ENCODE measurements at regions not wholly inside any gene's neighbourhood (a gene's known extent, or its start where the extent isn't known, plus 50 kb on each side); places are given as distances from the start of the nearest gene placed in this dataset.

DNA sequence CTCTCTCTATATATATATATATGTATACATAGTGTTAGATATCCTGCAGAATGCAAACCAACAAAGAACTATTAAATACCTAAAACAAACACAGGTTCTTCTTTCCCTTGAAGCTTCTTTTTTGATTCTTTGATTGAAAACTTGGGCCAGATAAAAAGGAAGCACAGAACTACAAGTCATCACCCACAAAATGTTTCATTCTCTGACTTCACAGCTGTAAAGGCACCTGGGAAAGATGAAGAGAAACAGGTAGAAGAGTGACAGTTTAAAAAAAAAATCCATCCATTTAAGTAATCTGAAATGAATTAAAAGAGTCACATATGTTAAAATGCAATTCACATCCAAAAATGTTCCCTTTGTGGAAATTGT, 90.7 kb upstream of the FNDC3A start:
- DNase-seq (ENCODE audit: low spot score), result no peak

DNA sequence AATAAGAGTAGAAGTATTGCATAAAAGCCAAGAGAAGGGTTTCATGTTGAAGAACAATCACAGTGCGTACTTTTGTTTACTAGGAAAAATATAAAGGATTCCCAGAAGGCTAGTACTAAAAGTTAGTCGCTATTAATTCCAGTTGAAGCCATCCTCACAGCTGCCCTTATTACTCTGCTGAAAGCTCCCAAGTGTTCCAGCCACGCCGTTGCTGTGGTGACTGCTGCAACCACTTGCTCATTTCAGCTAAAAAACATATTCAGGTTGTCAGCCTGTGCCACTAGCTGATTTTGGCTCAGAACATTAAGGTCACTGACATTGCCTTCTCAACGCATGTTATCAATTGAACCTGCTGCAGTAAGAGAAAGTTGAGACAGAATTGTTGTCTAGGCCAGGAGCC, 87.1 kb upstream of the FNDC3A start:
- DNase-seq (ENCODE audit: low spot score), result no peak

DNA sequence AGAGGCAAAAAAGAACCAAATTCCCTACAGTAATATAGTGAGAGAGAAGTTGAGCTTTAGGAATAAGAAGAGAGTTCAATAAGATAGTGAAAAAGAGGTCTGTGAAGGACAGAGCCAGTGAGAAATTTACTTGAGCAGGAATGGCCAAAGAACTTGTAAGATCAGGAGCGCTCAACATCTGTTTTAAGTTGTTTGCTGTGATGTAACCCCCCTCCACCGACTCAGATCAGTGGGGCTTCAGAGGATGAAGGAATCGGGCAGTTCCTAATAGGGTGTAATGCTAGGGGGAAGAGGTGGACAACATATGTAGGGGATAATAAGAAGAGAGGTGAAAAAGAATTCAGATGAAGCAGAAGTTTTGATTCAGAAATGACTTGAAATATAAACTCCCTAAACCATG, 85.3 kb upstream of the FNDC3A start:
- no peak for DNase-seq (ENCODE audit: low spot score)

DNA sequence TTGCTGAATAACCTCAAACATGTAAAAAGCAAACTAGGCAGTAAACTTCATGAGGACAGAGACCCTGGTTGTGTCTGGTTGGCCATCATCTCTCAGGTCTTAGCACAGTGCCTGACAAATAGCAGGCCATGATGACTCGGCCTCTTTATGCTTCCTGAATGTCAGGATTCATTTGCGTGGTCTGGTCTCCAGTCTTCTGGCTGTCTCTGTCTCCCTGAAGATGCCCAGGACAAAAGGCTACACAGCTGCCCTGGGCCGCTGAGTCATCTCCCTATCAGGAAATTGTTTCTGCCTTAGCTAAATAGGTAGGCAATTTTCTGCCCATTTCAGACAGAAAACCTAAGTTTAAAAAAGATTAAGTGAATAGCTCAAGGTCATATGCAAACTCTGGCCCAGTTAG, 84.1 kb upstream of the FNDC3A start:
- DNase-seq (ENCODE audit: low spot score), result no peak

DNA sequence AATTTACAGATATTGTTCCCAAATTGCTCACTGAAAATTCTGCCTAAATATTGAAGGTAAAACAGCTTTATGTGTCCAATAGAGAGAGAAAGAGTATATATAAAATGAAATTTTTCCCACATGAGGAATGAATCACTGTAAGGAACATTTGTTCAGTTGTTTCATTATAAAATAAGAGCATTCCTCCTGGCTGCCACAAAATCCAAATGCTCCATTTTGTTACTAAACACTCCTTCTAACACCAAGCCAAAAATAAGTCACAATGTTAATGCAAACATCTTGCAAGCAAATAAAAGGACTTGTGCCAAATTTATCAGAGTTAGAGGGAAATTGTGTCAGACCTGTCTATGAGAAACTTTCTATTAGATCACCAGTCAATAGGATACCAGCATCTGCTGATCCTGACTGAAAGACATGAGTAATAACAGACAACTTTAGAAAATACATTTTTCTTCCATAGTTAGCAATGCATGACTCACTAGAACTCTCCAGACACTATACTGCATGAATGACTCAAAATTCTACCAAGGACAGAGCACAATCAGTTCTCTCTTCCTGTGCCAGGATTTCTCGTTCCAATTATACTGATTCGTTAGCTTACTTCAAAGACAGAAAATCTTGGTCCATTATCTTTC, 83.5 kb upstream of the FNDC3A start:
- no peak for DNase-seq (ENCODE audit: low spot score)

DNA sequence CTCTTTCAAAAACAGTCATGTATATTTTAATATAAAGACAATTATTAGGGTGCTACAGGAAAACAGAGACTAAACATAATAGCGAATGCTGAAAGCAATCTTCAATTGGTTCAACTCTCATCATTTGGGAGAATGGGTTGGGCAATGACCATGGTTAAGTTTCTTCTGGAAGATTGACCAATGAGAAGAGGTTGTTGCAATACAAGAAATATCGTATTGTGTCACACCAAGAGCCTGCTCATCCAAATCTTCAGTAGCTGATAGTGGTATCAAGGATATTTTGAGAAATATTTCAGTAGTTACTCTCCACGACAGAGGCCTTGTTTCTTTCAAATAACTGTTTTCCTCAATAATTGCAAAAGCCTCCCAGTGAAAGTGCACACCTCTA, 83.0 kb upstream of the FNDC3A start:
- no peak for DNase-seq (ENCODE audit: low spot score)

DNA sequence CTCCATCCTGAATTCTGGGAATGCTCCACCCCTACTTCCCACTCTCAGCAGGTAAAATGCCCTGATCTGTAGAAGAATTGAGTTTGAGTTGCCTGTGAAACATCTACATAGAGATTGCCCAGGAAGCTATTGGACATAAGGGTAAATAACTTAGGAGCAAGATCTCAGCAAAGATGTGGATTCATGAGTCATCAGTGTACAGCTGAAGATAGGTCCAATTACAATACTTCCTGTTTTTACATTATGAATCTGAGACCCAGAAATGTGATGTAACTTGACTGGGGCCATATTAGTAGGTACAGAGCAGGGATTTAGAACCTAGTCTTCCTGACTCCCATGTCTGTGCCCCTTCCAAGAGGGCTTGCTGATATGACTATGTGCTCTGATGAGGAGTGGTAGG, 79.4 kb upstream of the FNDC3A start:
- no peak for DNase-seq (ENCODE audit: low spot score)

DNA sequence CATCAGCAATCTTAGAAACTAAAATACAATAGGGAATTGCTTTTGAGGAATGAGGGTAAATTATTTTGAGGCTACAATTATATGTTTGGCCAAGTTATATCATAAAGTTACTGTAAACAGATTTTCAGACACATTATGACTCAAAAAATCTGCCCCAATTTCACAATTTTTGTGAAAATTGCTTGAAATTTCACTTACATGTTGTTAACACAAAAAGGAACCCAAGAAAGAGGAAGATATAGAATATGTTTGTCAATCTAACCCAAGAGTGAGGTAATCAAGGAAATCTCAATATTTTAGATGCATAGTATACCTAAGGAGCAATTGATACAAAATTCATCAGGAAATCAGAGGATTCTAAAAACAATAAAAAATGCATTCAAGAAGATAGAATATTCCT, 73.9 kb upstream of the FNDC3A start:
- DNase-seq (ENCODE audit: low spot score), result no peak

DNA sequence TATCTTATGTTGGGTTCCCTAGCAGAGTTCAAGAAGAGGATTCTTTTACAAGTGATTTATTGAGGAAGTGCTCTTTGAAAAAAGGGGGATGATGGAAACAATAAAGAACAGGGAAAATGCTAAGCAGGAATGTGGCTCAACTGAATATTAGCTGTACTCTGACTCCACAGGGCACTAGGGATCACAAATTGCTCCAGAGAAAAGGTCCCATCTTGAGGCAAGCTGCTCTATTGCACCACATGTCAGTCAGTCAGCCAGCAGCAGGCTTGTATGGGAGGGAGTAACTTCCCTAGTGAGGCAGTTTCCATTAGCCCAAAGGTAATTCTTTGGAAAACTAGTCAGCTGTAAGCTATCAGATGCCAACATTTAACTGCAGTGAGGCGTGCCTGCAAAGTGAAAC, 73.3 kb upstream of the FNDC3A start:
- DNase-seq (ENCODE audit: low spot score), result no peak

DNA sequence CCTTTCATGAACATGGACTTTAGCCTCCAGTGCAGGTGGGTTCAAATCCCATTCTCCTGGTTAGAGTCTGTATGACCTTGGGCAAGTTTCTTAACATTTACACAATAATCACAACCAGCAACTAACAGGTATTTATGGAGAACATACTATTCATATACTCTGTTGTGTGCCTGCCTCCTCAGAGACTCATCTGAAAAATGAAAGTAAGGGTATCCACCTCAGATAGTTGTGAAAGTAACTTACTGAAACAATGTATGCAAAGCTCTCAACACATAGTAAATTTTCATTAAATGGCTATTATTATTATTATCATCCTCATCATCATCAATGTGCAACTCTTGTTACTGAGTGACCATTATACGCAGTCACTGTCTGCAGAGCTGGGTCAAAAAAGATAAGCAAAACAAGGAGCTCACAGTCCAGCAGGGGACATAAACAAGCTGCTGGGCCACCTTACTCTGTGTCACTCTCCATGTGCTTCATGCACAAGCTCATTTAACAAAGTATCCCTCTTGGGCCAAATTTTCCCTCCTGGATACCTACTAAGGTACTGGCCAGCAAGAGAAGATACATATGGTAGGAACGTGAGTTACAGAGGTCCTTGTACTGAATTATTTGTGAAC, 70.9 kb upstream of the FNDC3A start:
- no peak for DNase-seq (ENCODE audit: low spot score)

DNA sequence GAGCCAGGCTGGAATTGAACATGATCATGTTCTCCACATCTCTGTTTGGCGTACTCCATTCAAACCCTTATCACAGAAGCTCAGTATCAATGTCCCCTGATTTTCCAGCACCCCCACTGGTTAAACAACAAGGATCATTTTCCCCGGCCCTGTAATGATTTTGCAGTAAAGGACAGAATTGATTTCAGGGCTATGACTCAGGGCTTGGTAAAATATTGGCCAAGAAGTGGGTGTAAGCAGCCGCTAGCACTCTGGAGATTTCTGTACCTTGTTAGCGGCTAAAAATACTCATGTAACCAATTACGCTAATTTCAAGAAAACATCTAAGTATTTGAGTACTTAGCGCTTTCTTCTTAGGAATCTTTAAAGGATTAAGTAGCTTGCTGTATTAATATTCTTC, 69.5 kb upstream of the FNDC3A start:
- no peak for DNase-seq (ENCODE audit: low spot score)

DNA sequence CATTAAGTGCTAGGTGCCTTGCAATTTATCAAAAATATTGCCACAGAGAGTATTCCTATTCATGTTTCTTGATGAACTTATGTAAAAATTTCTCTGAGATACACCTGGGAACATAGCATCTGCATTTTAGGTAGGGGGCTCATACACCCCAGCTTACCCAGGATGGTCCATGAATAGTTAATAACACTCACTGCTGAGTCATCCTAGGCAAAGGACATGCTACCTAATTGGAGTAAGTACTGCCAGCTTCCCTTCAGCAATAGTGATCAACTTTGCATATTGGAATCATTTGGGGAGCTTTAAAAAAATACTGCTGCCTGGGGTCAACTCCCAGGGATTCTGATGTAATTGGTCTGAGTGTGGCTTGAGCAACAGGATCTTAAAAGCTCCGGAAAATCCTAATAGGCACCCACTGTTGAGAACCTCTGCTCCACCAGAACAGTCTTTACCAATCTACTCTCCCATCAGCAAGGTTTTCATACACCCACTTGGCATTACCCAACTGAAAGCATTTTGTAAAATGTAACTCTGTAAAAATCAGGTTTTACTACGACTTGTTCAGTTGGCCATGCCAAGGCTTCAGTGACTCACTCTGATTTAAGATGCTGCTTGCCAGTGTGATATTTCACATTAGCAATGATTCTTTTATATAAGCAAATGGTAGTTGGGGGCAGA, 67.2 kb upstream of the FNDC3A start:
- DNase-seq (ENCODE audit: low spot score), result no peak

DNA sequence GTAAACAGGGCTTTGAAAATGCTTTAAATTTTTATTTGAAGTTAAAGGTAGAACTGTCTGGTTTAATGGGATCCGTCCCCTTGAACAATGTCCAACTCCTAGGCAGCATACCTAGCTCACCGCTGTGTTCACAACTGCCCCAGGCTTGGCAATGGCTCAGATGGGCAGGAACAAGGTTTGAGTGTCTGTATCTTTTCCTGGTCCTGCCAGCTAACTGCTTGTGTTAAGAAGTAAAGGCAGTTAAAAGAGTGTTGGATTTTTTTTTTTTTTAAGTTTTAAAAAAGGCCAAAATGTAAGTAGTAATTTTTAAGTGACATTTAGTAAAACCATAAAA, 66.7 kb upstream of the FNDC3A start:
- no peak for DNase-seq (ENCODE audit: low spot score)

DNA sequence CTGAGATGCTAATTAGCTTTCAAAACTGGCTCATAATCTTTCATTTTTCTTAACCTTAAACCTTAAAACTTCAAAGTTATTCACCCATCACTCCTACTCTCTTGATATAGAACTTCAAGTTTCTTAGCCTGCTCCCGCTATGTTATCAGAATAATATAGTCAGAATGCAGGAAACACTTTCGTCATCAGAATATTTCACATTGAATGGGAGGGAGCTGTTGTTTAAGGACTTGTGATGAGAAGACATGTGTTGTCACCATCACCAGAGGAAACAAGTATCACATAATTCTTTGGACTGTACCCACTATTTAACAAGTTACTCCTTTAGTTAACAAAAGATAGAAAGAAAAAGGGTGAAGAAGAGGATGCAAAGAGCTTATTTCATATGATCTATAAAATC, 65.0 kb upstream of the FNDC3A start:
- no peak for DNase-seq (ENCODE audit: low spot score)

DNA sequence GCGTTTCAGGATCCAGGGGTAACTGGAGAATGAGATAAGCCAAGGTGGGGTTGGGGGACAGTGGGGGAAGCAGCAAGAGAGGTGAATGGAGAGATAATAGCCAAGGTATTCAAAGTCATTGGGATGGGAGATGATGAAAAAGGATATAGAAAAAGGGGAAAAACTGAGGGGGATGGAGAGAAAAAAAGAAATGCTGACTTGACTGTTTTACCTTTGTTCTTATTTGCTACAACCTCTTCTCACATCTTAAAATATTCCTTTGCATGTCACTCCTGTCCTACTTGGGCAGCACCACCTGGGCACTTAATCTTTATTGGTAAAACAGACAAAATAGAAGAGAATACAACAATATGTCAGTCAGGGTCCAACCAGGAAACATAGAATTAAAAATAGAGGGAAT, 56.0 kb upstream of the FNDC3A start:
- no peak for DNase-seq (ENCODE audit: low spot score)

DNA sequence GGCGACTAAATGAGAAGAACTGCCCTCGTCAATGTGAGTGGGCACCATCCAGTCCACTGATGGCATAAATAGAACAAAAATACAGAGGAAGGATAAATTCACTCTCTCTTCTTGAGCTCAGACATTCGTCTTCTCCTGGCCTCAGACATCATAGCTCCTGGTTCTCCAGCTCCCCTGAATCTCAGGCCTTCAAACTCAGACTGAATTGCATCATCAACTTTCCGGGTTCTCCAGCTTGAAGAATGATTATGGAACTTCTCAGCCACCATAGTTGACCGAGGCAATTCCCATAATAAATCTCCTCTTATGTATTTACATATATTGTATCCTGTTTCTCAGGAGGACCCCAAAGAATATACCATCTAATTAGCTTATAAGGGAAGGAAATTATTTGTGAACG, 55.0 kb upstream of the FNDC3A start:
- DNase-seq (ENCODE audit: low spot score), result no peak

DNA sequence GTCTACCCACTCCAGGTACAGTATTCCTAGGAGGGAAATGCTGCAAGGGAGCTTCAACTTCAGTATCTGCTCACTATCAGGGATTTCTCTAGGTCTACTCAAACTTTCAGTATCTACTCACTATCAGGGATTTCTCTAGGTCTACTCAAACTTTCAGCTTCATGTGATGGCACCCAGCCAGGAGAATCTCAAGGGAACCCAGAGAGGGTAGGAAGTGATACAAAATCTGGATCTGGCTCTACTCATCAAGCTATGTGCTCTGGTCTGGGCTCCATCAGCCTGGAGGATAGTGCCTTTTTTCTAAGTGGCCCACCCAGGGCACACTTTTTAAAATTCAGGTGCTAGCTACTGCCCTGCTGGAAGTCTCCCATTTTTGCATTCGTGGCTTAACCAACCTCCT, 52.3 kb upstream of the FNDC3A start:
- DNase-seq (ENCODE audit: low spot score), result no peak

DNA sequence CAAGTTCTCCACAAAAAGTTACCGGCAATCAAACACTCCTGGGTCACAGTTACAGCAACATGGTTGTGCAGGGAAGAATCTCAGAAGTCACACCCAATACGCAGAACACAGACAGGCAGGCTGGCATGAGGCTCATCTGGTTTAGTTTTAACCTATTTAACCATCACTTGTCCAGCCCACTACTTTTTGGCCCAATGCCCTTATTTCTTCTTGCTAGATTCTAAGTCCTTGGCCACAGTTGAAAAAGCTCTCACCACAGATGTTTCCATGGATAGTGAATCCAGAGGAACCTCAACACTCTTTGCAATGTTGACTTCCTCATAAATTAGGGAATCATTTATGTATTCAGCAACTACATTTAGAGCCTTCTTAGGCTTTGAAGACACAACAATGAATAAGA, 50.7 kb upstream of the FNDC3A start:
- no peak for DNase-seq (ENCODE audit: low spot score)

All from HT-29 (cell line).